DND-41 (cell line): ENCODE measurements at regions not wholly inside any gene's neighbourhood (a gene's known extent, or its start where the extent isn't known, plus 50 kb on each side); places are given as distances from the start of the nearest gene placed in this dataset.

ENCODE experiments used
- EZH2 ChIP-seq: IDR thresholded peaks from 3 replicates; pipeline ENCODE4 v1.6.1; 2012; ENCODE audit warnings: borderline replicate concordance, low read depth, mild to moderate bottlenecking, moderate library complexity, low read length, inconsistent platforms; ENCODE audit not compliant: severe bottlenecking
- TF ChIP-seq, protein P1 (sequence below): IDR thresholded peaks from 2 replicates; pipeline ENCODE4 v1.5.1; 2012; ENCODE audit warnings: borderline replicate concordance, low read length, moderate library complexity, mild to moderate bottlenecking; ENCODE audit not compliant: poor library complexity, severe bottlenecking; ENCODE audit errors: extremely low read depth

- TF ChIP-seq, protein P1, sequence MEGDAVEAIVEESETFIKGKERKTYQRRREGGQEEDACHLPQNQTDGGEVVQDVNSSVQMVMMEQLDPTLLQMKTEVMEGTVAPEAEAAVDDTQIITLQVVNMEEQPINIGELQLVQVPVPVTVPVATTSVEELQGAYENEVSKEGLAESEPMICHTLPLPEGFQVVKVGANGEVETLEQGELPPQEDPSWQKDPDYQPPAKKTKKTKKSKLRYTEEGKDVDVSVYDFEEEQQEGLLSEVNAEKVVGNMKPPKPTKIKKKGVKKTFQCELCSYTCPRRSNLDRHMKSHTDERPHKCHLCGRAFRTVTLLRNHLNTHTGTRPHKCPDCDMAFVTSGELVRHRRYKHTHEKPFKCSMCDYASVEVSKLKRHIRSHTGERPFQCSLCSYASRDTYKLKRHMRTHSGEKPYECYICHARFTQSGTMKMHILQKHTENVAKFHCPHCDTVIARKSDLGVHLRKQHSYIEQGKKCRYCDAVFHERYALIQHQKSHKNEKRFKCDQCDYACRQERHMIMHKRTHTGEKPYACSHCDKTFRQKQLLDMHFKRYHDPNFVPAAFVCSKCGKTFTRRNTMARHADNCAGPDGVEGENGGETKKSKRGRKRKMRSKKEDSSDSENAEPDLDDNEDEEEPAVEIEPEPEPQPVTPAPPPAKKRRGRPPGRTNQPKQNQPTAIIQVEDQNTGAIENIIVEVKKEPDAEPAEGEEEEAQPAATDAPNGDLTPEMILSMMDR = no peak
- no peak for TF ChIP-seq EZH2
Observed at GRCh38 chr16:48947371-48947713, 334.3 kb downstream of the CBLN1 start.
